ENCODE measurements at regions not wholly inside any gene's neighbourhood (a gene's known extent, or its start where the extent isn't known, plus 50 kb on each side); places are given as distances from the start of the nearest gene placed in this dataset. TPM values are rescaled to one million over a fixed set of nuclear protein-coding genes. Genes with fewer than 3 reads are reported as not detected.

GRCh38 chrX:141301017-141301416 lies 58.7 kb upstream of the SPANXC start (continued):
- TF ChIP-seq CTCF (IDR thresholded peaks at IDR 0.05; ENCODE audit: low read depth, low read length, missing input control): no peak
- TF ChIP-seq RXRA (IDR thresholded peaks at IDR 0.05): no peak
- TF ChIP-seq FOXA2 (IDR thresholded peaks at IDR 0.05): no peak
- TF ChIP-seq HNF4G (IDR thresholded peaks at IDR 0.05): no peak
- no peak for TF ChIP-seq ATF3 (IDR thresholded peaks at IDR 0.05)
- TF ChIP-seq SP1 (IDR thresholded peaks at IDR 0.05): no peak
- TF ChIP-seq MAX (IDR thresholded peaks at IDR 0.05): no peak
- TF ChIP-seq RAD21 (IDR thresholded peaks at IDR 0.05): no peak
- no peak for TF ChIP-seq HNF4A (conservative IDR thresholded peaks at IDR 0.05)
- TF ChIP-seq TAF1 (conservative IDR thresholded peaks at IDR 0.05): no peak

Small RNA genes lying in the stretch of these regions (small RNA-seq; reads per million reads assigned to genes)
- gene AC234779.1: not detected

Data from liver (tissue), 4 donors.